Tibial nerve (tissue), 3 donors: ENCODE measurements at regions not wholly inside any gene's neighbourhood (a gene's known extent, or its start where the extent isn't known, plus 50 kb on each side); places are given as distances from the start of the nearest gene placed in this dataset.

Experiments
- POLR2A ChIP-seq, 2 donors: fragments of 450-650 bp; IDR thresholded peaks; one replicate each; pipeline ENCODE4 v1.6.1; 2017; ENCODE audit warnings: antibody characterized with exemption in 2 of 2, mild to moderate bottlenecking in 2 of 2, moderate library complexity in 2 of 2
- TF ChIP-seq, protein P1 (sequence below), 5 experiments: fragments of 200-600 bp in 3 of 5; fragments of 450-650 bp in 2 of 5; sonication (generic) in 3 of 5; IDR thresholded peaks; one replicate each; pipeline ENCODE4 v1.5.1; 2016 to 2019; ENCODE audit warnings: antibody characterized with exemption in 5 of 5, mild to moderate bottlenecking in 3 of 5, moderate library complexity in 2 of 5

DNA sequence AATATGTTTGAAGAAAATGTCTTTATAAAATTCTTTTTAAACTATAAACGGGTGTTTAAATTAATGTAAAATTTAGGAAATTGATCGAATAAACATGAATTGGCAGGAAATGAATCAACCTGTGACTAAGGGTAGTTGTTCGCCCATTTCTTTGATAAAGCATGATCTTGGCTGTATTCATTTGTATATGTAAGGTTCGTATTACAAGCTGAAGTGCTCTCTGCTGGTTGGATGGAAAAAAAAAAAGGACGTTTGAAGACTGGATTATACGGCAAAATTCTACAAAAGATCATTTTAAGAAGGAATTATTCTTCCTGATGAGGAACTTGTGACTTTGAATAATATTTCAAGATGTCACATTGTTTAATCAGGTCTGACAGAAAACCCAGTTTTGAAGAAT is 185.4 kb upstream of the ANK3 start:
- no peak for TF ChIP-seq POLR2A (IDR thresholded peaks at IDR 0.05)
- TF ChIP-seq, protein P1, sequence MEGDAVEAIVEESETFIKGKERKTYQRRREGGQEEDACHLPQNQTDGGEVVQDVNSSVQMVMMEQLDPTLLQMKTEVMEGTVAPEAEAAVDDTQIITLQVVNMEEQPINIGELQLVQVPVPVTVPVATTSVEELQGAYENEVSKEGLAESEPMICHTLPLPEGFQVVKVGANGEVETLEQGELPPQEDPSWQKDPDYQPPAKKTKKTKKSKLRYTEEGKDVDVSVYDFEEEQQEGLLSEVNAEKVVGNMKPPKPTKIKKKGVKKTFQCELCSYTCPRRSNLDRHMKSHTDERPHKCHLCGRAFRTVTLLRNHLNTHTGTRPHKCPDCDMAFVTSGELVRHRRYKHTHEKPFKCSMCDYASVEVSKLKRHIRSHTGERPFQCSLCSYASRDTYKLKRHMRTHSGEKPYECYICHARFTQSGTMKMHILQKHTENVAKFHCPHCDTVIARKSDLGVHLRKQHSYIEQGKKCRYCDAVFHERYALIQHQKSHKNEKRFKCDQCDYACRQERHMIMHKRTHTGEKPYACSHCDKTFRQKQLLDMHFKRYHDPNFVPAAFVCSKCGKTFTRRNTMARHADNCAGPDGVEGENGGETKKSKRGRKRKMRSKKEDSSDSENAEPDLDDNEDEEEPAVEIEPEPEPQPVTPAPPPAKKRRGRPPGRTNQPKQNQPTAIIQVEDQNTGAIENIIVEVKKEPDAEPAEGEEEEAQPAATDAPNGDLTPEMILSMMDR (IDR thresholded peaks at IDR 0.05), result no peak
